Fibroblast of lung (primary cell): ENCODE measurements at regions not wholly inside any gene's neighbourhood (a gene's known extent, or its start where the extent isn't known, plus 50 kb on each side); places are given as distances from the start of the nearest gene placed in this dataset.

Experiments used
- DNase-seq, 2 donors: peaks; one replicate each; pipeline versions ENCODE4 v3.0.0 to v3.0.0-alpha.2; 2010; ENCODE audit warnings: low read depth in 2 of 2
- H2AFZ ChIP-seq: 2 replicates; pipeline ENCODE4 v1.5.1; 2012; ENCODE audit warnings: low read length, control low read depth, inconsistent platforms
- H3K27ac ChIP-seq: 2 replicates; pipeline ENCODE4 v1.5.1; 2011; ENCODE audit warnings: low read length, control low read depth; ENCODE audit not compliant: insufficient read depth
- H3K27me3 ChIP-seq: 2 replicates; pipeline ENCODE4 v1.5.1; 2011; ENCODE audit warnings: mild to moderate bottlenecking, low read length; ENCODE audit not compliant: control insufficient read depth, insufficient read depth
- H3K36me3 ChIP-seq: 2 replicates; pipeline ENCODE4 v1.5.1; 2011; ENCODE audit warnings: low read length; ENCODE audit not compliant: control insufficient read depth, insufficient read depth
- H3K4me1 ChIP-seq: 2 replicates; pipeline ENCODE4 v1.5.1; 2011; ENCODE audit warnings: low read length; ENCODE audit not compliant: control insufficient read depth, insufficient read depth; ENCODE audit errors: extremely low read depth
- H3K4me2 ChIP-seq: 2 replicates; pipeline ENCODE4 v1.5.1; 2011; ENCODE audit warnings: low read length, control low read depth; ENCODE audit not compliant: insufficient read depth; ENCODE audit errors: extremely low read depth
- H3K4me3 ChIP-seq, 4 experiments: fragments of 200-600 bp in 1 of 4; sonication (generic) in 1 of 4; replicated peaks in 1 of 4; 2 replicates each; pipeline ENCODE4 v1.5.1; 2011 to 2016; ENCODE audit warnings: low read length in 4 of 4, low read depth in 3 of 4, mild to moderate bottlenecking in 3 of 4, control low read depth in 2 of 4, inconsistent platforms in 1 of 4, mixed read lengths in 1 of 4; ENCODE audit not compliant: insufficient read depth in 1 of 4; ENCODE audit errors: control extremely low read depth in 1 of 4
- H3K79me2 ChIP-seq: 2 replicates; pipeline ENCODE4 v1.5.1; 2012; ENCODE audit warnings: mild to moderate bottlenecking, low read length, inconsistent platforms; ENCODE audit not compliant: control insufficient read depth, insufficient read depth
- H3K9ac ChIP-seq: 2 replicates; pipeline ENCODE4 v1.5.1; 2011; ENCODE audit warnings: mild to moderate bottlenecking, low read length, control low read depth; ENCODE audit not compliant: insufficient read depth
- H3K9me3 ChIP-seq: 2 replicates; pipeline ENCODE4 v1.5.1; 2012; ENCODE audit warnings: low read depth, low read length; ENCODE audit not compliant: control insufficient read depth, insufficient read depth
- H4K20me1 ChIP-seq: 2 replicates; pipeline ENCODE4 v1.5.1; 2011; ENCODE audit warnings: low read length; ENCODE audit not compliant: control insufficient read depth, insufficient read depth; ENCODE audit errors: extremely low read depth
- CTCF ChIP-seq, 2 donors: IDR thresholded peaks in 1 of 2; conservative IDR thresholded peaks in 1 of 2; 1 replicate in 1 of 2; 2 replicates in 1 of 2; pipeline ENCODE4 v1.5.1; 2011 to 2012; ENCODE audit warnings: low read length in 2 of 2, control low read depth in 1 of 2, inconsistent platforms in 1 of 2, low read depth in 1 of 2, mild to moderate bottlenecking in 1 of 2
- EZH2 ChIP-seq: IDR thresholded peaks from 2 replicates; pipeline ENCODE4 v1.5.1; 2012; ENCODE audit warnings: low read length, control low read depth, mild to moderate bottlenecking; ENCODE audit errors: missing control alignments

DNA sequence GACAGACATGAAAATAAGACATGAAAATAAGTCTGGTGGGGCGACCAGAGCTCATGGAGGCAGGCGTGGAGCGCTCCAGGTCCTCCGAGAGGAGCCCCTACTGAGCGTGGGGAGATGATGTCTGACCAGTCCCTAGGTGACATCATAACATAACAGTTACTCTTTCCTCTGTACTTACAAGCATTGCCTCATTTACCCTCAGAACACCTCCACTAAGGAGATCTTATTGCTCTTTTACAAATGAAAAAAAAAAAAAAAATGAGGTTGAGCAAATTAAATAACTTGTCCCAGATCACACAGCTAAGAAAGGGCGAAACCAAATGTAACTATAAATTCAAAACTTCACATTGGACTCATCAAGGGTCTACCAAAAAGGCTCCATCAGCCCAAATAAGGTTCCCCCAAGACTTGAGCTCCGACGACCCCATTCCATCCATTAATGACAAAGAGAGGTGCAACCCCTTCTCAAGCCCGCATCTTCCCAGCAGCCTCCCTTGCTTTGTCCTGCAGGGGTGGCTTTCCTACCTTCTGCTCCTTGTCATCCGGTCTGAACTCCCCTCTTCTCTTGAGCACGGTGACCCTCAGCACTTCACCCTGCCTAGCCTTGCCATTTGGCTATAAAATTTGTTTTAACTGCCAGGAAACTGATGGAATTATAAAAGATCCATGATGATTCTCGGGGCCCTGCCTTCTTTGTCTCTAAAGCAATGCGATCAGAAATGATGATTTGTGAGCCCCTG is 246.7 kb downstream of the DHX15 start:
- Histone ChIP-seq H3K4me1 (no peaks in the 10 kb centered on the region), H3K79me2 (no peaks in the 10 kb centered on the region), H3K9me3 (no peaks in the 10 kb centered on the region), H2AFZ (no peak overlapping the region), H3K27me3 (no peaks in the 10 kb centered on the region), H3K36me3 (no peaks in the 10 kb centered on the region), H3K9ac (no peak overlapping the region), H4K20me1 (no peaks in the 10 kb centered on the region), H3K4me3 (no peak overlapping the region), H3K27ac (no peak overlapping the region), H3K4me2 (no peak overlapping the region)
- TF ChIP-seq EZH2 (no peak), CTCF (conservative IDR thresholded peaks at IDR 0.05 in 1 of 2, IDR thresholded peaks at IDR 0.05 in 1 of 2; ENCODE audit: low read depth in 1 of 2, low read length in 2 of 2) (no peak)
- DNase-seq = no peak

- H2AFZ ChIP-seq = no peak overlapping the region
- no peaks in the 10 kb centered on the region for H4K20me1 ChIP-seq
- no peaks in the 10 kb centered on the region for H3K27me3 ChIP-seq
- no peaks in the 10 kb centered on the region for H3K4me1 ChIP-seq
- no peak overlapping the region for H3K4me3 ChIP-seq
- H3K36me3 ChIP-seq = no peaks in the 10 kb centered on the region
- H3K27ac ChIP-seq = no peak overlapping the region
- TF ChIP-seq EZH2 (no peak), CTCF (conservative IDR thresholded peaks at IDR 0.05 in 1 of 2, IDR thresholded peaks at IDR 0.05 in 1 of 2; ENCODE audit: low read depth in 1 of 2, low read length in 2 of 2) (no peak)
- no peak overlapping the region for H3K4me2 ChIP-seq
- no peaks in the 10 kb centered on the region for H3K9me3 ChIP-seq
- no peak overlapping the region for H3K9ac ChIP-seq
- DNase-seq = no peak
- no peaks in the 10 kb centered on the region for H3K79me2 ChIP-seq
Measured at GRCh38 chr4:24335616-24336015, 248.7 kb downstream of the DHX15 start.

GRCh38 chr4:24334906-24335305 is 249.4 kb downstream of the DHX15 start:
- no peaks in the 10 kb centered on the region for H3K27me3 ChIP-seq
- TF ChIP-seq EZH2 (no peak), CTCF (conservative IDR thresholded peaks at IDR 0.05 in 1 of 2, IDR thresholded peaks at IDR 0.05 in 1 of 2; ENCODE audit: low read depth in 1 of 2, low read length in 2 of 2) (no peak)
- H3K4me1 ChIP-seq = no peaks in the 10 kb centered on the region

More at GRCh38 chr4:24334906-24335305, 249.4 kb downstream of the DHX15 start:
- H3K79me2 ChIP-seq = no peaks in the 10 kb centered on the region
- H3K9ac ChIP-seq = no peak overlapping the region
- H3K36me3 ChIP-seq = no peaks in the 10 kb centered on the region
- H4K20me1 ChIP-seq = no peaks in the 10 kb centered on the region
- no peak overlapping the region for H3K4me3 ChIP-seq
- H2AFZ ChIP-seq = no peak overlapping the region
- no peak for DNase-seq
- no peaks in the 10 kb centered on the region for H3K9me3 ChIP-seq
- no peak overlapping the region for H3K27ac ChIP-seq
- H3K4me2 ChIP-seq = no peak overlapping the region
